ENCODE measurements at regions not wholly inside any gene's neighbourhood (a gene's known extent, or its start where the extent isn't known, plus 50 kb on each side); places are given as distances from the start of the nearest gene placed in this dataset.
"Not testable (repeated sequence)": the region's sequence is repeated elsewhere in the genome, so short reads cannot be mapped to it uniquely, and the experiment has no call there.

GRCh38 chr1:189212606-189213005 lies 1265.1 kb downstream of the BRINP3 start:
- Histone ChIP-seq H3K27me3 (replicated peaks; ENCODE audit: insufficient read depth) (no peaks in the 10 kb centered on the region), H3F3A (ENCODE audit: insufficient read depth) (no peaks in the 10 kb centered on the region), H2AFZ (no peak overlapping the region), H3K4me3 (no peak overlapping the region), H3K27ac (no peak overlapping the region), H3K9me2 (ENCODE audit: insufficient read depth) (no peaks in the 10 kb centered on the region), H3K36me3 (ENCODE audit: low read depth) (no peaks in the 10 kb centered on the region), H4K20me1 (ENCODE audit: insufficient read depth) (no peaks in the 10 kb centered on the region), H3K4me2 (ENCODE audit: unreplicated experiment) (no peak overlapping the region), H3K9me3 (ENCODE audit: low read depth) (no peaks in the 10 kb centered on the region), H3K9ac (no peak overlapping the region), H3K79me2 (ENCODE audit: insufficient read depth) (no peaks in the 10 kb centered on the region), H3K4me1 (ENCODE audit: insufficient read depth) (no peaks in the 10 kb centered on the region)
- no peak for TF ChIP-seq EZH2 (IDR thresholded peaks at IDR 0.05; ENCODE audit: insufficient read depth, poor library complexity, severe bottlenecking)
- no peak for TF ChIP-seq EZH2phosphoT487 (IDR thresholded peaks at IDR 0.05; ENCODE audit: insufficient read depth, low read depth)
- no peak for DNase-seq
- WGBS, 2 experiments (ENCODE audit: low coverage in 1 of 2, low lambda C conversion rate in 2 of 2, missing lambda C conversion rate in 2 of 2) = 42 to 43% methylated on average over 2 of the region's 2 CpGs
- in situ Hi-C loops (cut with MboI) = no loop called here

- H3K4me3 ChIP-seq = no peak overlapping the region
- DNase-seq = no peak
- no peaks in the 10 kb centered on the region for H3K27me3 ChIP-seq (replicated peaks; ENCODE audit: insufficient read depth)
- no peak overlapping the region for H3K27ac ChIP-seq
- H4K20me1 ChIP-seq (ENCODE audit: insufficient read depth) = no peaks in the 10 kb centered on the region
- H2AFZ ChIP-seq = no peak overlapping the region
- H3K9me2 ChIP-seq (ENCODE audit: insufficient read depth) = no peaks in the 10 kb centered on the region
- peaks cover 4% of the 10 kb centered on the region for H3K9me3 ChIP-seq (ENCODE audit: low read depth)
- H3K9ac ChIP-seq = no peak overlapping the region
- TF ChIP-seq EZH2phosphoT487 (IDR thresholded peaks at IDR 0.05; ENCODE audit: insufficient read depth, low read depth) = no peak
- H3K4me1 ChIP-seq (ENCODE audit: insufficient read depth) = no peaks in the 10 kb centered on the region
- in situ Hi-C loops (cut with MboI) = no loop called here
- no peaks in the 10 kb centered on the region for H3K36me3 ChIP-seq (ENCODE audit: low read depth)
- no peaks in the 10 kb centered on the region for H3K79me2 ChIP-seq (ENCODE audit: insufficient read depth)
- WGBS, 2 experiments (ENCODE audit: low coverage in 1 of 2, low lambda C conversion rate in 2 of 2, missing lambda C conversion rate in 2 of 2) = 13 to 33% methylated on average over 1 of the region's 1 CpG
- no peak overlapping the region for H3K4me2 ChIP-seq (ENCODE audit: unreplicated experiment)
- H3F3A ChIP-seq (ENCODE audit: insufficient read depth) = no peaks in the 10 kb centered on the region
Observed at GRCh38 chr1:189216886-189217285, 1260.8 kb downstream of the BRINP3 start.

- Histone ChIP-seq H3K9me3 (ENCODE audit: low read depth) (peaks cover 7% of the 10 kb centered on the region), H3K4me1 (ENCODE audit: insufficient read depth) (no peaks in the 10 kb centered on the region), H3F3A (ENCODE audit: insufficient read depth) (no peaks in the 10 kb centered on the region), H3K79me2 (ENCODE audit: insufficient read depth) (no peaks in the 10 kb centered on the region), H3K9ac (no peak overlapping the region), H3K4me3 (no peak overlapping the region), H3K27ac (no peak overlapping the region), H2AFZ (no peak overlapping the region), H3K9me2 (ENCODE audit: insufficient read depth) (no peaks in the 10 kb centered on the region), H3K36me3 (ENCODE audit: low read depth) (no peaks in the 10 kb centered on the region), H4K20me1 (ENCODE audit: insufficient read depth) (no peaks in the 10 kb centered on the region), H3K4me2 (ENCODE audit: unreplicated experiment) (no peak overlapping the region), H3K27me3 (replicated peaks; ENCODE audit: insufficient read depth) (no peaks in the 10 kb centered on the region)
- DNase-seq = no peak
- TF ChIP-seq EZH2 (IDR thresholded peaks at IDR 0.05; ENCODE audit: insufficient read depth, poor library complexity, severe bottlenecking) = no peak
- TF ChIP-seq EZH2phosphoT487 (IDR thresholded peaks at IDR 0.05; ENCODE audit: insufficient read depth, low read depth) = no peak
- in situ Hi-C loops (cut with MboI) = no loop called here
Observed at GRCh38 chr1:189217646-189218045, 1260.0 kb downstream of the BRINP3 start.

GRCh38 chr1:189220750-189221149 lies 1256.9 kb downstream of the BRINP3 start:
- no peak for DNase-seq
- Histone ChIP-seq H2AFZ (no peak overlapping the region), H3K27ac (no peak overlapping the region), H3K4me3 (no peak overlapping the region), H3K36me3 (ENCODE audit: low read depth) (no peaks in the 10 kb centered on the region), H4K20me1 (ENCODE audit: insufficient read depth) (no peaks in the 10 kb centered on the region), H3K79me2 (ENCODE audit: insufficient read depth) (no peaks in the 10 kb centered on the region), H3F3A (ENCODE audit: insufficient read depth) (no peaks in the 10 kb centered on the region), H3K9me3 (ENCODE audit: low read depth) (peaks cover 7% of the 10 kb centered on the region), H3K9me2 (ENCODE audit: insufficient read depth) (no peaks in the 10 kb centered on the region), H3K4me1 (ENCODE audit: insufficient read depth) (no peaks in the 10 kb centered on the region), H3K4me2 (ENCODE audit: unreplicated experiment) (no peak overlapping the region), H3K27me3 (replicated peaks; ENCODE audit: insufficient read depth) (no peaks in the 10 kb centered on the region), H3K9ac (no peak overlapping the region)
- 0 to 8% methylated on average over 1 of the region's 1 CpG for WGBS, 2 experiments (ENCODE audit: low coverage in 1 of 2, low lambda C conversion rate in 2 of 2, missing lambda C conversion rate in 2 of 2)
- TF ChIP-seq EZH2phosphoT487 (IDR thresholded peaks at IDR 0.05; ENCODE audit: insufficient read depth, low read depth) (no peak), EZH2 (IDR thresholded peaks at IDR 0.05; ENCODE audit: insufficient read depth, poor library complexity, severe bottlenecking) (no peak)
- in situ Hi-C loops (cut with MboI) = no loop called here

- H3K9ac ChIP-seq; H2AFZ ChIP-seq; in situ Hi-C loops (cut with MboI); H3K9me2 ChIP-seq (ENCODE audit: insufficient read depth); H4K20me1 ChIP-seq (ENCODE audit: insufficient read depth); H3K4me3 ChIP-seq; H3K27ac ChIP-seq; H3K4me2 ChIP-seq (ENCODE audit: unreplicated experiment); H3F3A ChIP-seq (ENCODE audit: insufficient read depth); H3K4me1 ChIP-seq (ENCODE audit: insufficient read depth); H3K36me3 ChIP-seq (ENCODE audit: low read depth); H3K79me2 ChIP-seq (ENCODE audit: insufficient read depth); H3K9me3 ChIP-seq (ENCODE audit: low read depth); H3K27me3 ChIP-seq (replicated peaks; ENCODE audit: insufficient read depth); DNase-seq: not testable (repeated sequence)
- 76 to 92% methylated on average over 5 to 13 of the region's 28 CpGs for WGBS, 2 experiments (ENCODE audit: low coverage in 1 of 2, low lambda C conversion rate in 2 of 2, missing lambda C conversion rate in 2 of 2)
Observed at GRCh38 chr1:189225794-189226145, 1251.9 kb downstream of the BRINP3 start.
